ENCODE measurements at regions not wholly inside any gene's neighbourhood (a gene's known extent, or its start where the extent isn't known, plus 50 kb on each side); places are given as distances from the start of the nearest gene placed in this dataset.

- Histone ChIP-seq H2AFZ (replicated peaks; ENCODE audit: low read length, poor library complexity) (no peak overlapping the region), H2BK15ac (ENCODE audit: low read depth, low read length) (no peak overlapping the region), H3K4me2 (ENCODE audit: low read depth, low read length) (no peak overlapping the region), H4K8ac (ENCODE audit: low read depth in 2 of 2, low read length in 2 of 2) (no peak overlapping the region), H4K20me1 (ENCODE audit: insufficient read depth, low read length) (no peaks in the 10 kb centered on the region), H2BK120ac (ENCODE audit: low read depth, low read length) (no peak overlapping the region), H3K14ac (replicated peaks; ENCODE audit: low read depth, low read length) (no peak overlapping the region), H3K9me1 (ENCODE audit: insufficient read depth, low read length) (no peaks in the 10 kb centered on the region), H3K4me1 (ENCODE audit: control insufficient read depth, insufficient read depth, low read length) (no peaks in the 10 kb centered on the region), H3K4ac (ENCODE audit: low read depth, low read length) (no peak overlapping the region), H3K4me3 (ENCODE audit: insufficient read depth, low read depth, low read length) (no peak overlapping the region), H3K56ac (ENCODE audit: extremely low read depth, insufficient read depth, low read length) (no peak overlapping the region), H3K9me3 (ENCODE audit: control insufficient read depth, insufficient read depth, low read length) (no peaks in the 10 kb centered on the region), H4K5ac (ENCODE audit: low read depth, low read length) (no peak overlapping the region), H2AK5ac (ENCODE audit: low read depth, low read length) (no peak overlapping the region), H3K79me1 (ENCODE audit: low read depth in 1 of 2, low read length in 2 of 2) (no peaks in the 10 kb centered on the region), H2AK9ac (replicated peaks; ENCODE audit: low read depth, low read length, poor library complexity) (no peak overlapping the region), H3K27me3 (ENCODE audit: control insufficient read depth, insufficient read depth, low read length) (no peaks in the 10 kb centered on the region), H3K18ac (ENCODE audit: low read depth, low read length) (no peak overlapping the region), H2BK20ac (ENCODE audit: low read depth, low read length) (no peak overlapping the region), H3K23ac (ENCODE audit: low read depth, low read length) (no peak overlapping the region), H4K91ac (ENCODE audit: insufficient read depth, low read depth, low read length) (no peak overlapping the region), H3K9ac (ENCODE audit: low read depth, low read length) (no peak overlapping the region), H3K36me3 (ENCODE audit: control insufficient read depth, insufficient read depth, low read length) (no peaks in the 10 kb centered on the region), H2BK5ac (ENCODE audit: low read depth, low read length, poor library complexity, severe bottlenecking) (no peak overlapping the region), H3K27ac (ENCODE audit: insufficient read depth, low read length) (no peak overlapping the region)
- TF ChIP-seq RFX5 (IDR thresholded peaks at IDR 0.05; ENCODE audit: low read depth, low read length) = no peak
- TF ChIP-seq RCOR1 (IDR thresholded peaks at IDR 0.05; ENCODE audit: insufficient replicate concordance, low read length) = no peak
- TF ChIP-seq SMC3 (IDR thresholded peaks at IDR 0.05; ENCODE audit: low read depth, low read length) = no peak
- TF ChIP-seq RAD21 (IDR thresholded peaks at IDR 0.05; ENCODE audit: low read length) = no peak
- no peak for TF ChIP-seq BHLHE40 (IDR thresholded peaks at IDR 0.05; ENCODE audit: low read depth, low read length)
- TF ChIP-seq ELK1 (IDR thresholded peaks at IDR 0.05; ENCODE audit: borderline replicate concordance, low read depth, low read length) = no peak
- TF ChIP-seq CTCF (conservative IDR thresholded peaks at IDR 0.05; ENCODE audit: low read depth, low read length) = no peak
- no peak for TF ChIP-seq CHD1 (IDR thresholded peaks at IDR 0.05; ENCODE audit: low read depth, low read length)
- no TSS peak for BruUV-seq (replicated peaks)
- ATAC-seq (ENCODE audit: low read depth) (no peak), DNase-seq (no peak)
- no CpG with 5 or more reads among the region's 3 CpGs for WGBS, 2 experiments (ENCODE audit: extremely low coverage in 2 of 2, insufficient read length in 1 of 2)
- ChIA-PET CTCF (no interaction called here), POLR2A (ENCODE audit: unreplicated experiment) (no interaction called here)
- in situ Hi-C loops (cut with MboI; ENCODE audit: low sequenced_read_pairs) = no loop called here
- dilution Hi-C loops (cut with HindIII; ENCODE audit: low sequenced_read_pairs, unreplicated experiment) = no loop called here
- intact Hi-C loops (cut with micrococcal nuclease) = no loop called here
Measured at GRCh38 chr16:55242667-55243066, 81.3 kb upstream of the IRX6 start.

Data from IMR-90 (cell line).